WTC11 (cell line): ENCODE measurements at regions not wholly inside any gene's neighbourhood (a gene's known extent, or its start where the extent isn't known, plus 50 kb on each side); places are given as distances from the start of the nearest gene placed in this dataset.

Experiments
- ATAC-seq: fragments of 200-7000 bp; cut with Tn5 transposase; 2 replicates; pipeline ENCODE4 v1.10.0; 2021; ENCODE audit warnings: mild to moderate bottlenecking, moderate library complexity
- CTCF ChIA-PET: fragments of 300-600 bp; sonication (Branson Sonifier 250); formaldehyde crosslinking; loops from one replicate; lab custom pipeline; 2021; ENCODE audit warnings: antibody characterized with exemption; lab: Charles Lee
- POLR2A ChIA-PET: fragments of 350-600 bp; sonication (Branson Sonifier 250); formaldehyde crosslinking; loops from one replicate; lab custom pipeline; 2021; ENCODE audit warnings: antibody characterized with exemption; lab: Charles Lee
- DNase-seq: peaks from one replicate; pipeline ENCODE4 v3.0.0; 2021; ENCODE audit warnings: low spot score
- H3K27ac Mint-ChIP-seq: 2 replicates; pipeline ENCODE4 v1.8.0; 2021; ENCODE audit warnings: mixed read lengths
- H3K27me3 Mint-ChIP-seq: 2 replicates; pipeline ENCODE4 v1.8.0; 2021; ENCODE audit warnings: low read depth, mild to moderate bottlenecking, moderate library complexity, mixed read lengths
- H3K36me3 Mint-ChIP-seq: 2 replicates; pipeline ENCODE4 v1.8.0; 2021; ENCODE audit warnings: mixed read lengths
- H3K4me1 Mint-ChIP-seq: 2 replicates; pipeline ENCODE4 v1.8.0; 2022; ENCODE audit warnings: mixed read lengths
- H3K4me3 Mint-ChIP-seq: 2 replicates; pipeline ENCODE4 v1.8.0; 2021; ENCODE audit warnings: mild to moderate bottlenecking, moderate library complexity, mixed read lengths
- H3K9me3 Mint-ChIP-seq: 2 replicates; pipeline ENCODE4 v1.8.0; 2021; ENCODE audit warnings: mixed read lengths
- AFF4 ChIP-seq: sonication (generic); formaldehyde crosslinking; IDR thresholded peaks from 2 replicates; pipeline ENCODE4 v1.8.1; 2023; ENCODE audit warnings: mild to moderate bottlenecking, missing genetic modification reagents, borderline replicate concordance
- ATF1 ChIP-seq: sonication (generic); formaldehyde crosslinking; IDR thresholded peaks from 2 replicates; pipeline ENCODE4 v1.8.1; 2023; ENCODE audit warnings: mild to moderate bottlenecking, moderate library complexity, missing genetic modification reagents
- FOXP4 ChIP-seq: sonication (generic); formaldehyde crosslinking; IDR thresholded peaks from 2 replicates; pipeline ENCODE4 v1.8.0; 2022; ENCODE audit warnings: mild to moderate bottlenecking, missing genetic modification reagents
- HMGA2 ChIP-seq: fragments of 250-450 bp; sonication (Bioruptor Pico); IDR thresholded peaks from 2 replicates; pipeline ENCODE4 v1.4.0; 2021; ENCODE audit warnings: mild to moderate bottlenecking, moderate library complexity
- HMGXB4 ChIP-seq: sonication (generic); formaldehyde crosslinking; IDR thresholded peaks from 2 replicates; pipeline ENCODE4 v1.8.1; 2023; ENCODE audit warnings: mild to moderate bottlenecking, moderate library complexity, missing genetic modification reagents
- KAT7 ChIP-seq: sonication (generic); formaldehyde crosslinking; IDR thresholded peaks from 2 replicates; pipeline ENCODE4 v1.8.1; 2023; ENCODE audit warnings: missing genetic modification reagents, mild to moderate bottlenecking, borderline replicate concordance
- NFATC4 ChIP-seq: fragments of 250-450 bp; sonication (Bioruptor Pico); IDR thresholded peaks from 2 replicates; pipeline ENCODE4 v1.9.0; 2021; ENCODE audit warnings: mild to moderate bottlenecking
- NFYB ChIP-seq: sonication (generic); formaldehyde crosslinking; conservative IDR thresholded peaks from 2 replicates; pipeline ENCODE4 v1.8.0; 2022; ENCODE audit warnings: low read depth, missing genetic modification reagents
- PRDM15 ChIP-seq: sonication (generic); formaldehyde crosslinking; IDR thresholded peaks from 2 replicates; pipeline ENCODE4 v1.8.0; 2022; ENCODE audit warnings: missing genetic modification reagents
- PREB ChIP-seq: sonication (generic); formaldehyde crosslinking; IDR thresholded peaks from 2 replicates; pipeline ENCODE4 v1.8.1; 2022; ENCODE audit warnings: mild to moderate bottlenecking, missing genetic modification reagents, moderate library complexity, borderline replicate concordance
- SMAD3 ChIP-seq: sonication (generic); formaldehyde crosslinking; IDR thresholded peaks from 2 replicates; pipeline ENCODE4 v1.8.0; 2022; ENCODE audit warnings: missing genetic modification reagents, mild to moderate bottlenecking, borderline replicate concordance
- TEAD4 ChIP-seq: sonication (generic); formaldehyde crosslinking; IDR thresholded peaks from 2 replicates; pipeline ENCODE4 v1.8.0; 2022; ENCODE audit warnings: mild to moderate bottlenecking, missing genetic modification reagents
- TP53 ChIP-seq: sonication (generic); formaldehyde crosslinking; IDR thresholded peaks from 2 replicates; pipeline ENCODE4 v1.8.1; 2023; ENCODE audit warnings: mild to moderate bottlenecking, missing genetic modification reagents
- ZMAT4 ChIP-seq: fragments of 250-450 bp; sonication (Bioruptor Pico); IDR thresholded peaks from 2 replicates; pipeline ENCODE4 v1.9.0; 2021; ENCODE audit warnings: mild to moderate bottlenecking
- ZNF138 ChIP-seq: sonication (generic); formaldehyde crosslinking; conservative IDR thresholded peaks from 2 replicates; pipeline ENCODE4 v1.8.1; 2022; ENCODE audit warnings: mild to moderate bottlenecking, moderate library complexity, missing genetic modification reagents
- ZNF416 ChIP-seq: fragments of 250-450 bp; sonication (Bioruptor Pico); IDR thresholded peaks from 2 replicates; pipeline ENCODE4 v1.9.0; 2021; ENCODE audit warnings: mild to moderate bottlenecking, inconsistent platforms
- ZNF423 ChIP-seq: fragments of 250-450 bp; sonication (Bioruptor Pico); IDR thresholded peaks from 2 replicates; pipeline ENCODE4 v2.1.2; 2022; ENCODE audit warnings: mild to moderate bottlenecking, moderate library complexity
- TF ChIP-seq, protein P1 (sequence below): sonication (generic); formaldehyde crosslinking; IDR thresholded peaks from 2 replicates; pipeline ENCODE4 v1.8.1; 2022; ENCODE audit warnings: mild to moderate bottlenecking, moderate library complexity, missing genetic modification reagents

DNA sequence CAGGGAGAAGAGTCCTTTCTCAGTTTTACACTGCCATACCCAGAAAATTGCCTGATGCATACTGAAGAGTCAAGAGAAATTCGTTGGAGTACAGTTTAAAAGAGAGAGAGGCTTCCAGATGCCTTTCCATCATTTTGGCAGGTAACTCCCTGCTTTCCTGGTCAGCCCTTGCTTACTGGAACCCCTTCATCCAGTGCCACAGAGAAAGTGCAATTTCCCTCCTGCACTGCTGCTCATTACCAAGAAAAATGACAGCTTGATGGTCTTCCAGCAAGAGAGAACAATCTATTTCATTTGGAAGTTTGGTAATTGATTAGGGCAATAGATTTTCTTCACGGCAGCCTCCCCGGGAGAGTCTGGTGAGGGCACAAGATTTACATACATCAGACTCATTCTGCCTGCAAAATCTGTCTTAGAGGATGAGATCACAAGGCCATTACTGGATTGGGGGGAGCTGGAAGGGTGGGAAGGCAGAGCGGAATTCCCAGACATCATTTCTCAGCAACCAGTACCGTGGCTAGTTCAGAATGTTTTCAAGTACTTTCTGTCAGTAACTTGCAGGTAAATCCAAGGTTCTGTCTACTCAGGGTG lies 102.8 kb upstream of the SLC14A2 start (continued):
- TF ChIP-seq PRDM15 (CRISPR knock-in tag) (no peak), HMGA2 (CRISPR knock-in tag) (no peak)

- ChIA-PET POLR2A (no interaction called here), CTCF (no interaction called here)
- Mint-ChIP-seq H3K9me3 (peaks cover 5% of the 10 kb centered on the region), H3K4me3 (no peak overlapping the region), H3K27me3 (peaks cover 6% of the 10 kb centered on the region), H3K36me3 (no peaks in the 10 kb centered on the region), H3K4me1 (peaks cover 6% of the 10 kb centered on the region), H3K27ac (no peak overlapping the region)
- no peak for DNase-seq
- TF ChIP-seq PREB (CRISPR knock-in tag) (no peak), NFATC4 (CRISPR knock-in tag) (no peak), TP53 (CRISPR knock-in tag) (no peak), TEAD4 (no peak), FOXP4 (CRISPR knock-in tag) (no peak), ZNF423 (CRISPR knock-in tag) (no peak), SMAD3 (CRISPR knock-in tag) (no peak), ZNF138 (CRISPR knock-in tag) (no peak), ZNF416 (no peak), ATF1 (CRISPR knock-in tag) (no peak)
- TF ChIP-seq, protein P1, sequence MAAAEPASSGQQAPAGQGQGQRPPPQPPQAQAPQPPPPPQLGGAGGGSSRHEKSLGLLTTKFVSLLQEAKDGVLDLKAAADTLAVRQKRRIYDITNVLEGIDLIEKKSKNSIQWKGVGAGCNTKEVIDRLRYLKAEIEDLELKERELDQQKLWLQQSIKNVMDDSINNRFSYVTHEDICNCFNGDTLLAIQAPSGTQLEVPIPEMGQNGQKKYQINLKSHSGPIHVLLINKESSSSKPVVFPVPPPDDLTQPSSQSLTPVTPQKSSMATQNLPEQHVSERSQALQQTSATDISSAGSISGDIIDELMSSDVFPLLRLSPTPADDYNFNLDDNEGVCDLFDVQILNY = no peak
- no peak; the same call in 1 of the 2 replicates for ATAC-seq
Measured at GRCh38 chr18:45517181-45517741, 98.0 kb upstream of the SLC14A2 start.

- ChIA-PET CTCF (no interaction called here), POLR2A (no interaction called here)
- ATAC-seq (no peak), DNase-seq (no peak)
- peaks cover 5% of the 10 kb centered on the region for H3K9me3 Mint-ChIP-seq
- H3K27me3 Mint-ChIP-seq = peaks cover 6% of the 10 kb centered on the region
- peaks cover 6% of the 10 kb centered on the region for H3K4me1 Mint-ChIP-seq
- no peaks in the 10 kb centered on the region for H3K36me3 Mint-ChIP-seq
- no peak overlapping the region for H3K4me3 Mint-ChIP-seq
- no peak overlapping the region for H3K27ac Mint-ChIP-seq
- TF ChIP-seq SMAD3 (CRISPR knock-in tag) (no peak), HMGXB4 (CRISPR knock-in tag) (no peak), NFYB (CRISPR knock-in tag) (no peak), KAT7 (CRISPR knock-in tag) (no peak), ZMAT4 (CRISPR knock-in tag) (no peak), AFF4 (CRISPR knock-in tag) (no peak)
Measured at GRCh38 chr18:45518311-45519155, 96.7 kb upstream of the SLC14A2 start.
